HG03521 (cell line): ENCODE measurements at regions not wholly inside any gene's neighbourhood (a gene's known extent, or its start where the extent isn't known, plus 50 kb on each side); places are given as distances from the start of the nearest gene placed in this dataset.
A peak's percentile ranks its signal among the peaks of the same experiment; 100 is the strongest.
"Not testable (repeated sequence)": the region's sequence is repeated elsewhere in the genome, so short reads cannot be mapped to it uniquely, and the experiment has no call there.

Experiments used
- ATAC-seq: cut with Tn5 transposase; IDR thresholded peaks from one replicate; pipeline ENCODE4 v1.9.1; 2021; ENCODE audit warnings: mild to moderate bottlenecking, moderate library complexity; ENCODE audit not compliant: unreplicated experiment

DNA sequence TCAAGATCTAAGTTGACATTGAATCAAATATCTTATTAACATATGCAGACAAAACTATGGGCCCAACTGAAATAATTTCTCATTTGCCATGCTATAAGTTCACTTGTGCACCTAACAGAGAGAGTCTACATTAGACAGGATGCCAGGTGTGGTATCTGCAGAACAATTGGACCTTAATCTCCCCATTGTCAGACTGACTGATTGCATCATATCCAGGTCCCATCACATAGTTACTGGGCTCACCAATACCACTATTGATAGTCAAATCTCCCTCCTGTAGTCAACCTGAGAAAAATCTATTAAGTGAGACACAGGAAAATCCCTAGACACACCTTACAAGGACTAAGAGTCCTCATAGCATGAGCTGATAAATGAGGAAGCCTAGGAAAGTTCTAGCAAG is 156.0 kb upstream of the FRG1 start:
- ATAC-seq: no peak

DNA sequence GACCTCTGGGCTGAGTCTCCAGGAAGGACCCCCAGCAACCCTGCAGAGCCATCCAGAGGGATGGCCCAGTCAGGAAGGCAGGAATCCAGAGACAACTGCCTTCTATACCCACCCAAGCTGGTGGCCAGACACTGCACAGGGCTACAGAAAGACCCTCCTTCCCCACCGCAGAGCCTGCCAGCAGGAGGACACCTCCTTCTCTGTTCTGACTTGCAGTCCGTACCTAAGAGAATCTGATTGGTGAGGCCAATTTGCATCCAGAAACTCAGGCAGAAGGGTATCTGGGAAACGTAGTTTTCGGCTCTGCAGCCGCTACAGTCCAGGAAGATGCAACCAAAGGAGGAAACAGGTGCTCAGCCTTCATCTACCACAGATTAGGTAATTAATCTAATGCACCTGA is 155.4 kb upstream of the FRG1 start:
- ATAC-seq: no peak

DNA sequence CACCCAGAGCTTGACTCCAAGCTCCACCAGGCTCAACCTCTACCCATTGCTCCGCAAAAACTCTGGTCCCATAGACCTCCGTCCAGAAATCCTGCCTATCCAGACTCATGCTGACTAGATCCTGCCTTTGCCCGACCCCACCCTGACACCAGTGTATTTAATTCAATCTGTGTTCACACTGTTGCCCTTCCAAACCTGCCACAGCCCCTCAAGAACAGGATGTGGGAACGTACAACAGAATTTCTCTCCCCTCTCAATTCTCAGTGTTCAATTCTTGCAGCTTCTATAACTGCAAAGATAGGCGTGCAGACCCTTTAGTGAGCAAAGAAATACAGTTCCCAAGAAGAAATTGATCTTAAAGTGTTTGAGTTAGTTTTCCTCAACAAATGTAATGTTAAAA is 154.2 kb upstream of the FRG1 start:
- ATAC-seq: no peak

DNA sequence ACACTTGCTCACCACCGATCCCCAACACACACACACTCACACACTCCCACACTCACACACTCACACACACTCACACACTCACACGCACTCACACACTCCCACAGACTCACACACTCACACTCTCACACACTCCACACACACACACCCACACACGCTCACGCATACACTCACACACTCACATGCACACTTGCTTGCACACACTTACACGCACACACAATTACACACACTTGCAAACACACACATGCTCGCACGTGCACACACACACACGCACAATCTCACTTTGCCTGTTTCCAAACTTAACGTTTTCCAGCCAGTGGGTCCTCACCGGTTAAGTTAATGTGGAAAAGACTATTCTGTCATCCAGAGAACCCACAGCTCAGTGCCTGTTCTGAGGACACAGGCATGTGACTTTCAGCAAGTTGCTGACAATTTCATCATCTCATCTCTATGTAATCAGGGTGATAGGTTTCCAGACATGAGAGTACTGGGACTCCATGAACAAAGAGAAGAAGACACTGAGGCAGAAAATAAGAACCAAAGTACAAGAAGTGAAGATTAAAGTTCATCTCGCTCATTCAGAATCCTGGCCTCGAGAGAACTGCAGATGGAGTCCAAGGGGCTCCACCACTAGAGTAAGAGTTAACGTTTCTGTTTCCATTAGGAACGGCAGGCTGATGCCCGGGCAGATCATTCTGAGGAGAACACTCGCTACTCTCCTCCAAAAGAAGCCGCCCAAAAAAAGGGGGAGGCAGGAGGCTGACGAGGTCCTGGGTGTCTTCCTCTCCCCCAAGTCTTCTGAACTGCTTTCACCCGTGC is 153.2 kb upstream of the FRG1 start:
- ATAC-seq: no peak

DNA sequence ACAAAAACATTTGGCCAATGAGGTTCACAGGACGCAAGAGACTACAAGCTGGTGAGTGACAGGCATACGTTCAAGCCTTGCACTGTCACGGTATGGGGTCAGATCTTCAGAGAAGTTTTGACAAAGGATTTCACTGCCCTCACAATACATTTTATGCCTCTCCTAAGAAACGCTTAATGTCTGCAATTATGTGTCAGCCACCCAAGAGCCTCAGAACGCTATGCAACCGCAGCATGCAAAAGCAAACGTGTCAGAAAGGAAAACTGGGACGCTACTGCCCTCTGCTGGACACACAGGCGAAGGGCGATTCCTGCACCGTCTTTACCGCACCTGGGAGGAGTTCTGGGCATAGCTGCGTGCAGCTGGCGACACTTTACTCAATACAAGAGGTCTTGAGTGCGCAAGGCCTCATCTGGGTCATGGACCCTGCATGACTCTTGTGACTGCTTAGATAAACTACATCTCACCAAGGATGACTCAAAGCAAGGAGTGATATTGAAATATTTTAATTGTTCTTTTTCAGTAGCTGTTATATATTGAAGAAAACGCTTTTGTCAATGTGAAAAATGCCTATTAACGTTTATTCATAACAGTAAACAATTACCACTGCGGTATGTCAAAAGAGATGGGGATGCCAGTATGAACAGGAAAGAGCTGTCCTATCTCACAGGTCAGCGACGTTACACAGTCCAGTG is 147.6 kb upstream of the FRG1 start:
- peak; percentile 88 for ATAC-seq

DNA sequence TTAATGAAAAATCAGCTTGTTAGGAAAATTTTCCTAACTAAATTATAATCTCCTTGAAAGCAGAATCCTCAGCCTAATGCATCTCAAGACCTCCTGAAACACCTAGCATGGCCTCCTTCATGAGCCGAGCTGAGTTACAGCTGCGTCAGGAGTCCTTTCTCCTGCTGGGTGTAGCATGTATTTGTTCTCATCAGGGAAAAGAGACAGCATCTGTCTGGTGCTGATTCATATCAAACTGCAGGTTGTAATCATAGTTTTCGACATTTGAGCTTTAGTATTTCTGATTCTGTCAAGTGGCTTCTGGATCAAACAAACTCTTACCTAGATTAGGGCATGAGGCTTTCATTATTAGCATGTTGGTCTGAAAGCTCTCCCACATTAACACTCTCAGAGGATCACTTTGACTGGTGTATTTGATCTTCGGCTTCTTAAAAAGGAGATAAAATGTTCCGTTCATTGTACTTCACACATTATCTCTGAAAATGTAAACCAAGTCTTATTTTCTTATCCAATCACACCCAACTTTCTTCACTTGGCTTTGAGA is 140.1 kb upstream of the FRG1 start:
- ATAC-seq: no peak

DNA sequence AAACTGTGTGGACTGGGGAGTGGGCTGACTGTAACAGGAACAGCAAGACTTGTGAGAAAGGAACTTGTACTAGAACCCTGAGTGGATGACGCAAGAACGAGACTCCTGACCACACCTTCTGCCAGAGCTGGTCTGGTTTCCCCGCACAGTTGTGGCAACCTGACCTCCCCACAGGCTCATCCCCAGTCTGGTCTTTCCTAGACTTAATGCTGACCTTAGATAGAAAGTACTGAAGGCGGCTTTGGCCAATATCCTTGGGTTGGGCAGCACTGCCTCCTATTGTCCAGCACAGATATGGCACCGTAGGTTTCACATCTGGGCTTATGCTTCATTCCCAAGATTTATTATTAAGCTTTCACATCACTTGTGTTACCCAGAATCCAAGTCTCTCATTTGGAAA is 137.8 kb upstream of the FRG1 start:
- ATAC-seq: no peak

DNA sequence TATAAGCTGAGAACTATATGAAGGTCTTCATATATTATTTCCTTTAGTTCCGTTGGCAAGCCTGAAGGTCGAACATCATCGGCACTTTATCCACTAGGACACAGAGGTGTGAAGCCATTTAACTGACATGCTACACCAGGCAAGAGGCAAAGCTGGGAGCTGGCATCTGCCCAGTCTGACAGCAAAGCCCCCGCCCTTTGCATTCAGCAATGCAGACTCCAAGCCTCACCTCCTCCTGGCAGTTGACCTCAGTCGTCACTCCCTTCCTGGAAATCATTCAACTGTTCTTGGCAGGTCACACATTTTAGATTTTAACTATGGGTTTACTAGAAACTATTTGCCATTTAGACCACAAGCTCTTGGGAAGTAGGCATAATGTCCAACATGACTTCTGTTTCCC is 135.8 kb upstream of the FRG1 start:
- no peak for ATAC-seq

DNA sequence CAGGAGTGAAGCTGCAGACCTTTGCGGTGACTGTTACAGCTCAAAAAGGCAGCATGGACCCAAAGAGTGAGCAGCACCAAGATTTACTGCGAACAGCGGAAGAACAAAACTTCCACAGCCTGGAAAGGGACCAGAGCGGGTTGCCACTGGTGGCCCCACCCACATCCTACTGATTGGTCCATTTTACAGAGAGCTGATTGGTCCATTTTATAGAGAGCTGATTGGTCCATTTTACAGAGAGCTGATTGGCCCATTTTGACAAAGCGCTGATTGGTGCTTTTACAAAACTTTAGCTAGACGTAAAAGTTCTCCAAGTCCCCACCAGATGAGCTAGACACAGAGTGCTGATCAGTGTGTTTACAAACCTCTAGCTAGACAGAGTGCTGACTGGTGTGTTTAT is 134.2 kb upstream of the FRG1 start:
- ATAC-seq: no peak

DNA sequence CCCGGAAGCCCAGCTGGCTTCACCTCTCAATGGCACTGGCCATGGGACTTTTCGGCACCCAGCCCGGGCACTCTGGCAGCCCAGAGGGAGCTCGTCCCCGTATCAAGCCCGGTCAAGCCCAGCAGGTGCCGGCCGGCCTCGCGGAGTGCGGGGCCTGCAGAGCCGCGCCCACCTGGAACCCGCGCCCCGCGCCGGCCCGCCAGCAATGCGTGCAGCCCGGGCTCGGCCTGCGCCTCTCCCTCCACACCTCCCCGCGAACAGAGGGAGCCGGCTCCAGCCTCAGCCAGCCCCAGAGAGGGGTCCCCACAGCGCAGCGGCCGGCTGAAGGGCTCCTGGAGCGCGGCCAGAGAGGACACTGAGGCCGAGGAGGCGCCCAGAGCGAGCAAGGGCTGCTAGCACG is 133.6 kb upstream of the FRG1 start:
- ATAC-seq: no peak

DNA sequence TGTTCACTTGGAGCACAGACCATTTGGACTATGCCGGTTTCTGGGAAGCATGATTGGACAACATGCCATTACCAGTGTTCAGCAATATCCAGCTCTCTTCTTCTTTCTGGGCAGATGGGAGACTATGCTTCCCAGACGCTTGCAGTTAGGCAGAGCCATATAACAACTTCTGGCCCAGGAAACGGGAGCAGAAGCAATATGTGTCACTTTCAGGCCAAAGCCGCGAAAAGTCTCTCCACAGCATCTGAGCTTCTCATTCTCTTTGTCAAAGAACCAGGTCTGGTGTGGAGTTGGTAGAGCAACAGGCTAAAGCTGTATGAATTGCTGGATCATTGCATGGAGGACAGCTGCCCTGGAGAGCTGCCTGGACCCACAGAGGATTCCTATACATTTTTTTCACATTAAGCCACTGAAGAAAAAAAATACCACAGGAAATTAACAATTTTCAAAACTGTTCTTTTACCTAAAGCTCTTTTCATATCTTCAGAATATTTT is 131.4 kb upstream of the FRG1 start:
- no peak for ATAC-seq

DNA sequence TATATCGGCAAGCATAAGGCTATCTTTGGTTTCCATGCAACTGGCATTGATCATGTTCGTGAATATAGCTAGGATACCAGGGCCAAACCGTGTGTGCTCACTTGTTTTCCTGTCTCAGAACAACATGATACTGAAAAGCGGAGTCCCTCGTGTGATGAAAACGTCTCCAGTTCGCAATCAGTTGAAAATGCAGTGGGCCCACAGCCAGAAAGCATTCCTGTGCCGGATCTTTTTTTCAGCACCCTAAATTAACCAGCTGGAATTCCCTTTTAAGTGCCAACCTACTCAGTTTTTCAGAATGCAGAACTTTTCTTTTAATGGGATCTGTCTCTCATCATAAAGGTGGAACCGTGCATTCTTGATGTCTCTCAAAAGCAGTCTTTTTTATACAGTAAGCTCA is 130.8 kb upstream of the FRG1 start:
- ATAC-seq: no peak

DNA sequence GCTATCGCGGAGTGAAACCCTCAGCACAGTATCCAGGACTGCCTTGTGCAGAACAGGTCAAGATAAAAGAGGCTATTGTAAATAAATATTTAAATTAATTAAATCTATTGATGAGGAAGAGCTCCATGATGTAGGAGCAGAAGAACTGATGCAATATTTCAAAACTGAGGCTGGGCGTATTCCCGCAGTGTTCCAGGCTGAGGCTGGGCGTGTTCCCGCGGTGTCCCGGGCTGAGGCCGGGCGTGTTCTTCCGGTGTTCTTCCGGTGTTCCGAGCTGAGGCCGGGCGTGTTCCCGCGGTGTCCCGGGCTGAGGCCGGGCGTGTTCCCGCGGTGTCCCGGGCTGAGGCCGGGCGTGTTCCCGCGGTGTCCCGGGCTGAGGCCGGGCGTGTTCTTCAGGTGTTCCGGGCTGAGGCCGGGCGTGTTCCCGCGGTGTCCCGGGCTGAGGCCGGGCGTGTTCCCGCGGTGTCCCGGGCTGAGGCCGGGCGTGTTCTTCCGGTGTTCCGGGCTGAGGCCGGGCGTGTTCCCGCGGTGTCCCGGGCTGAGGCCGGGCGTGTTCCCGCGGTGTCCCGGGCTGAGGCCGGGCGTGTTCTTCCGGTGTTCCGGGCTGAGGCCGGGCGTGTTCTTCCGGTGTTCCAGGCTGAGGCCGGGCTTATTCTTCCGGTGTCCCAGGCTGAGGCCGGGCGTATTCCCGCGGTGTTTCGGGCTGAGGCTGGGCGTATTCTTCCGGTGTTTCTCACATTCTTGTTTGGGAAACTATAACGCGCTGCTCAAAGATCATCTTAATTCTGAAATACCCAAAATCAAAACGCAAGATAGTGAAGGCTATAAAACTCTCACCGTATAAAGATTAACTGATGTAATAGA is 130.1 kb upstream of the FRG1 start:
- not testable (repeated sequence) for ATAC-seq

DNA sequence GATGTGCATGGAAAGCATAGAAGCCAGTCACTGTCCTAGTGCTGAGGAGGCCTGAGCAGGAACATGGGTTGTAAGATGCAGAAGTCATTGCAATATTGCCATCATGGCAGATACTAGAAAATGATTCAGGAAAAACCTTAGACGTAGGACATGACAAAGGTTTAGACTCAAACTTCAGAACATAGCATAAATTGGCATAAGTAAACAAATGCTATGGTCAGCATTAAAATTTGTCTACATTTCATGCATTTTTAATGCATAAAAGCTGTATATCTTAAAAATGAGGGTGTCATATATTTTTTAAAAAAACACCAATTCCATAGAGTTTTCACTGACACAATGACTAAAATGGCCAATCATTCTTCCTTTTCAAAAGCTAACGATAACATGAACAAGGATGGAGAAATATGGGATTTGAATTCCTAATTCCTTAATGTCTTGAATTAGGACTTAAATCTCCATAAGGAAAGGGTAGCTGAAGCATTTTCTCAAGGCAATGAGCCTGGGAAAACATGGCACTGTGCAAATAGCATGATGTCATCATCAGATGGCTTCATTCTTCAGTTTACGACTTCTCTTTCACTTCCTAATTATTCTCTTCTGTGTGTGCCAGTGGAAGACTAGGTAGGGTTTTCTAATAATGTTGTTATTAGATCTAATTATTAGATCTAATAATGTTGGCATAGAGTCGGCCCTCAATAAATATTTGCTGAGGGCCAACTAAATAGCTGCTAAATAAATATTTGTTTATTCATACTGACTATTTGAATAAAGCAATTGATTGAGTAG is 125.1 kb upstream of the FRG1 start:
- ATAC-seq: no peak

DNA sequence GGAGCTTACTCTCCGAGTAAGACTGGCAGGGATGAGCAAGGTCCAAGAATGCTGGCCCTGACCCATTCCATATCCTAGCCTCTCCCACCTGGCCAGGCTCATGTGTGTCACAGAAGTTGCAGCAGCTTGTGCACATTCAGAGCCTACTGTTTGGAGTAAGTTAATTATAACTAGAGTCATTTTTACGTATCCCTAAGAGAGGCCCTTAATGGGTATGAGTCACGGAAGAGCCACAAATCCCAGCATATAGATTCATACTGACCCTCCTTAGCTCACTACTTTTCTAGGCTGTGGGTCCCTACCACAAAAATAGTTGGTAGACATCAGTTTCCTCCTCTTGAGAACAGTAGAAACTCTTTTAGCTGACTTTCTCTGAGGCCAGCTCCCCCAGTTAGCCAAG is 118.3 kb upstream of the FRG1 start:
- no peak for ATAC-seq

DNA sequence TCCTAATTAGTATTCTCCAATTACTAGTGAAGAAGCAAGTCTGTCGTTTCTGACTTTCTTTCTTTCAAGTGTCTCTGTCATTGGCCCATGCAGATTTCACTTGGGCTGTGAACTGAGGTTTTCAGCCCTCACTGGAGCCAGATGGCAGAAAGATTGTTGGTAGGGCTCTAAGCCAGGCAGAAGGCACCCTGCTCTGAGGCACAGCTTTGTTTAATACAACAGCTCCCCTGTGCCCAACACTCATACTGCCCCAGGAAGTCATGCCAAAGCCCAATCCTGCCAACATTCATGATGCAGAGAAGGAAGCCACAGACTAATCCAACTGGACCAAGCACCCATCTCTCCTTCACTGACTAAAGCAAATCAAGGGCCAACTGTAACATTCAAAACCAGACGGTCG is 117.1 kb upstream of the FRG1 start:
- no peak for ATAC-seq

DNA sequence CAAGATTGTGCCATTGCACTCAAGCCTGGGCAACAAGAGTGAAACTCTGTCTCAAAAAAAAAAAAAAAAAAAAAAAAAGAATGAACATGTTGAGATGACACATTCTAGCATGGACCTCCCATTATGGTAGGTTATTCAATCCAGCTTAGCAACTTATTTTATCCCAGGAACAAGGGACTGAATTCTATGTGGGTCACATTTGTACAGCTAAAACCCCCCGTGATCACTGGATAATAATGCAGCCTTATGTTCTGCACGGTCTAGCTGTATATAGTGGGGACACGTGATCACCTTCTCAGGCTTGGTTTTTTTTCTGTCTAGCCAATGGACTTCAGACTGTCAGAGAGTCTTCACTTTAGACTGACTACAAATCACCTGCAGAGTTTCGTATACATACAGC is 115.2 kb upstream of the FRG1 start:
- ATAC-seq: no peak

DNA sequence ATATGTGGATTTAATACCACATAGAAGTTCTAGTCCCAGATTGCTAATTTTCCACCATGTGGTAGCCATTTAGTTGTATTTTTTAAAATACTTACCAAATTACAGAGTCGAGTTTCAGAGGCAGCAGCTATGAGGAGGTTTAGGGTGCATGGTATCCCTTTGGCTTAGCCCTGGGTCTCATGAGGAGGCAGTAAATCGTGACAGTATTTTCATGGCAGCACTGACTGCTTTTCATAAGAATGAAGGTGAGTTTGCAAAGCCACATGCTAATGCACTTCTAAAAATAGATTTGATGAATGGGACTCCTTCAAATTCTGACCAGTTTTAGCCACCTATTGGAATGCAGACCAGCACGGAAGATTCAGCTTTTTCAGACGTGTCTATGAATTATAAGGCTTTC is 114.0 kb upstream of the FRG1 start:
- ATAC-seq: no peak

DNA sequence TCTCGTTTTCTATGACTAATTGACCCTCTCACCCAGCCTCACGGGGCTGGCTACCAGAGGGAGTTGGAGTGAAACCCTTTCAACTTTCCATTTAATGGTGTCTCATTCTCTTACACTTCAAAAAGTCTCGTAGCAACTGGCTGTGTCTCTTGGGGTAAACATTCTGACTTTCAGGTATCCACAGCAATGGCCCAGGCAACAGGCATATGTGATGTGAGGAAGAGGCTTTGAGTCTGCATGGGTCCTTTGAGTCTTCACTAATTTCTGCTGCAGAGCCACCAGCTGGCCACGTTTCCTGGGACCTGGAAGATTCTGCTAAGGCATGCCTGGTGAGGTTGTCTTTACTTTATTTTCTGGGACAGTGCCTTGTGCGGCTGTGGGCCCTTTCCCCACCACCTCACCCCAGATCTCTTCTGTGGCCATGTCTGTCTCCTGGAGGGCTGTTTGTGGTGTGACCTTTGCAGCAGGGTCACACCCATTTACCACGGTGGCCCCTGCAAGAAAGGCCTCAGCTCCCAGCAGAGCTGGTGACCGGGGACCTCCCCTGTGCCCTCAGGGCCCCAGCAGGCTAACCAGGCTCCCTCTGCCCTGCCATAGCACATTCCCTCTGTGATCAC is 112.5 kb upstream of the FRG1 start:
- no peak for ATAC-seq

DNA sequence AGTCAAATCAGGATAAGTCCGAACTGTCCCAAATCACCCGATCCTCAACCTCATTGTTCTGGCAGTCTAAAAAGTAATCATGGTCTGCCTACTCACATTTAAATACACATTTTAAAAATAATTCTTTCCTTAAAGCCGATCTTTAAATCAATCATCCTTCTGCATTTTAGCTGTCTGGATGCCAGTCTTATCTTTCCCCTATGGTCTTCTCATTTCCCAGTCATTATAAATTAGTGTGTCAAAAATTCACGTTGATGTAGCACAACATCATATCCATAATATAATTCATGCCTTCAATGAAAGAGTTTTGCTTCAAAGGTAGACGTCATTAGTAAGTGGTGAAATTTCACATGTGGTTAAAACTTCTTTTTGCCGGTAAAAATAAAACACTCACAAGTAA is 108.1 kb upstream of the FRG1 start:
- no peak for ATAC-seq
